Prostate gland (tissue), 2 donors: ENCODE measurements at regions not wholly inside any gene's neighbourhood (a gene's known extent, or its start where the extent isn't known, plus 50 kb on each side); places are given as distances from the start of the nearest gene placed in this dataset.

Experiments
- CTCF ChIP-seq, 4 experiments: fragments of 200-600 bp in 2 of 4; fragments of 450-650 bp in 2 of 4; sonication (generic) in 2 of 4; IDR thresholded peaks; 1 replicate in 3 of 4; 2 replicates in 1 of 4; pipeline ENCODE4 v1.5.1; 2016 to 2019; ENCODE audit warnings: antibody characterized with exemption in 4 of 4, mild to moderate bottlenecking in 2 of 4, moderate library complexity in 2 of 4
- POLR2A ChIP-seq: fragments of 450-650 bp; IDR thresholded peaks from one replicate; pipeline ENCODE4 v1.6.1; 2016; ENCODE audit warnings: antibody characterized with exemption, mild to moderate bottlenecking

- TF ChIP-seq POLR2A (no peak), CTCF (IDR thresholded peaks at IDR 0.05) (no peak)
These were observed 775.1 kb downstream of the FLRT2 start for GRCh38 chr14:86305058-86305457.
